LNCAP (cell line): ENCODE measurements at regions not wholly inside any gene's neighbourhood (a gene's known extent, or its start where the extent isn't known, plus 50 kb on each side); places are given as distances from the start of the nearest gene placed in this dataset.

ENCODE experiments used
- TF ChIP-seq, protein P1 (sequence below): fragments of 450-650 bp; IDR thresholded peaks from 2 replicates; pipeline ENCODE4 v1.5.1; 2017; ENCODE audit warnings: mild to moderate bottlenecking

DNA sequence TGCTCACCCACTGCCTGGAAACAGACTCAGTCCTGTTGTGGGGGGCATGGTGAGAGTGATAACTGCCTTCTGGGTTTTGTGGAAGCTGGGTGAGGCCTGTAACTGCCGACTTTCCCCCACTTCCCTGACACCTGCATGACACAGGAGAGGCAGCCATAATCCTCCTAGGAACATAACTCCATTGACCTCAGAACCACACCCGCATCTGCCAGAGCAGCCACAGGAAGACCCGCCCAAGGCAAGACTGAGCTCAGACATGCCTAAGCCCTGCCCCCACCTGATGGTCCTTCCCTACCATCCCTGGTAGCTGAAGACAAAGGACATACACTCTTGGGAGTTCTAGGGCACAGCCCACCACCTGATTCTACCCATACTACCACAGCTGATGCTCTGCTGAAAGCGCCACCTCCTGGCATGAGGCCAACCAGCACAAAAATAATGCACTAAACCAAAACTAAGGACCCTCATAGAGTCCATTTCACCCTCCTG is 326.7 kb downstream of the RBM26 start:
- TF ChIP-seq, protein P1, sequence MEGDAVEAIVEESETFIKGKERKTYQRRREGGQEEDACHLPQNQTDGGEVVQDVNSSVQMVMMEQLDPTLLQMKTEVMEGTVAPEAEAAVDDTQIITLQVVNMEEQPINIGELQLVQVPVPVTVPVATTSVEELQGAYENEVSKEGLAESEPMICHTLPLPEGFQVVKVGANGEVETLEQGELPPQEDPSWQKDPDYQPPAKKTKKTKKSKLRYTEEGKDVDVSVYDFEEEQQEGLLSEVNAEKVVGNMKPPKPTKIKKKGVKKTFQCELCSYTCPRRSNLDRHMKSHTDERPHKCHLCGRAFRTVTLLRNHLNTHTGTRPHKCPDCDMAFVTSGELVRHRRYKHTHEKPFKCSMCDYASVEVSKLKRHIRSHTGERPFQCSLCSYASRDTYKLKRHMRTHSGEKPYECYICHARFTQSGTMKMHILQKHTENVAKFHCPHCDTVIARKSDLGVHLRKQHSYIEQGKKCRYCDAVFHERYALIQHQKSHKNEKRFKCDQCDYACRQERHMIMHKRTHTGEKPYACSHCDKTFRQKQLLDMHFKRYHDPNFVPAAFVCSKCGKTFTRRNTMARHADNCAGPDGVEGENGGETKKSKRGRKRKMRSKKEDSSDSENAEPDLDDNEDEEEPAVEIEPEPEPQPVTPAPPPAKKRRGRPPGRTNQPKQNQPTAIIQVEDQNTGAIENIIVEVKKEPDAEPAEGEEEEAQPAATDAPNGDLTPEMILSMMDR, result no peak

DNA sequence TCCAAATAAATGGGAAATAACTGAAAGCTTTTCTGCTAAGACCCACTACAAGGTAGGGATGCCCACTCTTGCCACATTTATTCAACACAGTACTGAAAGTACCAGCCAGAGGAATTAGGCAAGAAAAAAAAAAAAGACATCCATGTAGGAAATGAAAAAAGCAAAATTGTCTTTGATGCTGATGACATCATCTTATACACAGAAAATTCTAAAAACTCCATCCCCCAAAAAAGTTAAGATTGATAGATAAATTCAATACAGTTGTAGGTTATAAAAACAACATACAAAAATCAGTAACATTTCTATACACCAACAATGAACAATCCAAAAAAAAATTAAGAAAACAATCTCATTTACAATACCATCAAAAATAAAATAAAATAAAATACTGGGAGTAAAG is 330.4 kb downstream of the RBM26 start:
- TF ChIP-seq, protein P1, result no peak

DNA sequence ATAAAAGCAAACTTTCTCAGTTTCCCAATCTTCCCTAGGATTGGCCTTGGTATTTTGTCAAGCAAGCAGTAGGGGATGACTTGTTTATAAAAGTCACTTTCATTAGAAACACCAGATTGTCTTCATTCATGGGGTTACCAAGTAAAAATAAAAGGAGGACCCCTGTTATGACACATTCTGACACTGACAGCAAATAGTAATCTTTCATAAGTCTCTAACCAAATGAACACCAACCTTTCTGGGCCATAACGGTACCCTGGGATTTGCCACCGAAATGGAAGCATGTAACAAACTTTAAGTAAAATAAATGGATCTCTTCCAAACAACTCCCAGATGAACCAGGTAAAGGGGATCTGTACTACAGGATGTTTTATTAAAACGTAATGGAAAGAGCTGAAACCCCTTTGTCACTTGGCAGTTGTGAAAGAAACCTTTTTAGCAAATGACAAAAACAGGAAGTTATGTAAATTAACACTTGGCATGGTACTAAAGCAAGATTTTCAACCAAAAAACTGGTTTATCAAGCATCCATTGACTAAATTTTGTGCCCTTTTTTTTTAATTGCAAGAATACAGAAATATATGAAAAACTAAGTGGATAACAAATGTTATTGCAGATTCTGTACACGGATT is 335.6 kb downstream of the RBM26 start:
- TF ChIP-seq, protein P1, result no peak

DNA sequence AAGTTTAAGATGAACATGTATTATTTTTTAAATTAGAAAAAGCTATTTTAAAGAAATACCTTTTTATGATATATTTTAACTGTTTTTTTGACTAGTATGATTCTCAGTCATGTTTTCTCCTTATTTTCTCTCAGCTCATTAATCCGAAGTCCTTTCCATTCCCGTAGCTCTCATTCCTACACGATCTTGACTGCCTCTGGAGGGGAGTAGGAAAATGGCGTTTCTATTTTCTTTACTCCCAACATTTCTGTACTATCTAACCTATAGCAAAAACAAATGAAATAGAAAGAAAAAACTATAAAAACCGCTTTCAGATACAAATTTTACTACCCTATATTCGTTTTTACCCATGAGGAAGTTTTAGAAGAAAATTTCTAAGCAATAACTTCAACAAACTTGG is 343.8 kb downstream of the RBM26 start:
- TF ChIP-seq, protein P1, result no peak

DNA sequence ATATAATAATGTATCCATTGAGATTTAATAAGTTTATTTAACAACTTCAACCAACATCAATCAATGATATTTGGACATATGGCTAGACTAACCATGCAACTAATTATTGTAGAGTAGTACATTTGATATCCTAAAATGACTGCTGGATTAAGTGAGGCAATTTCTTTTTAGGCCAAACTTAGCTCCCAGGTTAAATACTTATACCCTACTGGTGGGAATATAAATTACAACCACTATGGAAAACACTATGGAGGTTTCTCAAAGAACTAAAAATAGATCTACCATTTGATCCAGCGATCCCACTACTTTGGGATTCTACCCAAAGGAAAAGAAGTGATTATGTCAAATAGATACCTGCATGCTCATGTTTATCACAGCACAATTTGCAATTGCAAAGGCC is 345.8 kb downstream of the RBM26 start:
- TF ChIP-seq, protein P1, result no peak; the same call in 1 of the 2 replicates

DNA sequence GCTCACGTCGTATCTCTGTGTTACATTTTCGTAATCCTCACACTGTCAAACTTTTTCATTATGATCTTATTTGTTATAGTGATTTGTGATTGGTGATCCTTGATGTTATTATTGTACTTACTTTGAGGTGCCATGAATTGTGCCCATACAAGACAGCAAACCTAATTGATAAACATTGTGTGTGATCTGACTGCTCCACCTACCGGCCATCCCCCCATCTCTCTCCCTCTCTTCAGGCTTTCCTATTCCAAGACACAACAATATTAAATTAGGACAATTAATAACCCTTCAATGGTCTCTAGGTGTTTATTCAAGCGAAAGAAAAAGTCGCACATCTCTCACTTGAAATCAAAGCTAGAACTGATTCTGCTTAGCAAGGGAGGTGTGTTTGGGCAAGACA is 349.3 kb downstream of the RBM26 start:
- TF ChIP-seq, protein P1, result peak; percentile 38; the same call in 1 of the 2 replicates

DNA sequence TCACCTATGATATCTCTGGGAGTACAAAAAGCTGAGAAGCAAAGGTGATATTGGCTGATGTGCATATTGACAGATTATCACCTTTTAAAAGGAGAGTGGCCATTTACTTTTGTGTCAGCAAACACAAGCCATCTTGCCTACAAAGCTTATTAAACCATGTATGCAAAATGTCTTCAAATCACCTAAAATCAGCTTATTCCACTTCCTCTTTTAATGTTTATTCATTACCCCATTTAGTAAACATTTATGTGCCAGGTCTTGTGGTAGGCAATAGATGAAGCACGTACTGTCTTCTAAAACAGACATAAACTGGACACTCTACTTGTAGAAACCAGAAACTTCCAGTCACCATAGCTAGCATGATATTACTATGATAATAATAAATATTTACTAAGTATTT is 354.6 kb downstream of the RBM26 start:
- TF ChIP-seq, protein P1, result no peak

DNA sequence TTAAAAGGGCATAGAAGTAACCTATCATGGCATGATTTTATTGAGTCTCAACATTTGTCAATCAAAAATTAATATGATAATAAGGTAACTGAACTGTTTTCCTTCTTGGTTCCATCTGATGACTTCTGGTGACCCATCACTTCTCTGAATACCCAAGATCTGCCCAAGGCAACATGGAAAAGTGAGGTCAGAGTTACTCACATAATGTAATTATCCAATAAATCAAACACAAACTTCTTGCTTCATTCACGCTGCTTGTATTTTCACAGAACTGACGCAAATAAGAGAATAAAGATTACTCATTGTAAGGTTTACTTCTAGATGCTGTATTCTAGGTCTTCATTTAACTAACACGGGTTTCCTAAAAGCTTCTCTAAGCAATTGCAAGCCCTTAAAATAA is 361.6 kb downstream of the RBM26 start:
- TF ChIP-seq, protein P1, result no peak
